ENCODE measurements at regions not wholly inside any gene's neighbourhood (a gene's known extent, or its start where the extent isn't known, plus 50 kb on each side); places are given as distances from the start of the nearest gene placed in this dataset.

DNA sequence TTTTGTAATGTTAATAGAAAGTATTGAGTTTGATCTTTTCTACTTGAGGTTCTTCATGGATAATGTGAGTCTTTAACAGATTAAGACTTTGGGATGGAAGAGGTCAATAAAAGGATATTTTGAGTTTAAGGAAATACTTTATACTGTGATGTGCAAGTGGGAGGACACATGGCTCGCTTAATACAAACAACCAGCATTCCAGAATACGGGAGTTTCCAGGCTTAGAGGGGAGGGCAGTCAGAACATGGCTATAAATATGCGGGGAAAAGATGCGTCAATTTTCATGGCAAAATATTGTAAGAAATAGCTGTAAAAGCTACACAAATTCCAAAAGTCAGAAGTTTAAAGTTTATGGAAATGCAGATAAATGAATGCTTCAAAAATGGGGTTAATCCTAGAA, 192.3 kb downstream of the AASDH start:
- Histone ChIP-seq H3K9me2 (replicated peaks; ENCODE audit: insufficient read depth, low read length) (no peaks in the 10 kb centered on the region), H3K27ac (ENCODE audit: low read length) (no peak overlapping the region), H3K9ac (ENCODE audit: low read length) (no peak overlapping the region), H4K20me1 (ENCODE audit: insufficient read depth, low read depth, low read length) (no peaks in the 10 kb centered on the region), H3K27me3 (ENCODE audit: low read length) (no peaks in the 10 kb centered on the region), H2AFZ (ENCODE audit: low read length) (no peak overlapping the region), H3K4me3 (ENCODE audit: low read length) (no peak overlapping the region), H3K36me3 (ENCODE audit: insufficient read depth, low read length) (no peaks in the 10 kb centered on the region), H3K9me3 (ENCODE audit: low read length) (no peaks in the 10 kb centered on the region), H3K79me2 (ENCODE audit: low read length) (no peaks in the 10 kb centered on the region), H3K4me1 (ENCODE audit: low read length) (no peaks in the 10 kb centered on the region), H3K4me2 (ENCODE audit: low read depth, low read length, poor library complexity, severe bottlenecking) (no peak overlapping the region)
- DNase-seq: no peak

DNA sequence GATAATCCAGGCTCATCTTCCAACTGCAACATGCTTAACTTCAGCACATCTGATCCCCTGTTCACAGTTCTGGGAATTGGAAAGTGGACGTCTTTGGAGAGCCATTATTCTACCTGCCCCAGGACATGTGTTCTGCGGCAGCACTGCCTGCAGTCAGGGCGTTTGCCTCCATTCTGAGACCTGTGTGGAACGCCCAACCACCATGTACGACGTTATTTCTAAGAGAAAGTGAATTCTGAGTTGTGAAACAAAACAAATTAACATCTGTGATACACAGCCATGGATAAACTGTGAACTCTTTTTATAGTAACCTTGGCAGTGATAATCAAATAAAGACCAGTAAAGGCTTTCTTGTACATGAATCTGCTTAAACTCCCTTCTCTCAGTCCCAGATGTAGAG, 195.8 kb downstream of the AASDH start:
- H3K9me2 ChIP-seq (replicated peaks; ENCODE audit: insufficient read depth, low read length): no peaks in the 10 kb centered on the region
- no peak overlapping the region for H3K4me2 ChIP-seq (ENCODE audit: low read depth, low read length, poor library complexity, severe bottlenecking)
- H3K4me3 ChIP-seq (ENCODE audit: low read length): no peak overlapping the region
- H4K20me1 ChIP-seq (ENCODE audit: insufficient read depth, low read depth, low read length): no peaks in the 10 kb centered on the region
- H3K9me3 ChIP-seq (ENCODE audit: low read length): no peaks in the 10 kb centered on the region
- no peak overlapping the region for H3K9ac ChIP-seq (ENCODE audit: low read length)
- no peak overlapping the region for H3K27ac ChIP-seq (ENCODE audit: low read length)
- H3K4me1 ChIP-seq (ENCODE audit: low read length): no peaks in the 10 kb centered on the region
- no peak overlapping the region for H2AFZ ChIP-seq (ENCODE audit: low read length)
- H3K27me3 ChIP-seq (ENCODE audit: low read length): no peaks in the 10 kb centered on the region
- DNase-seq: no peak
- no peaks in the 10 kb centered on the region for H3K36me3 ChIP-seq (ENCODE audit: insufficient read depth, low read length)
- no peaks in the 10 kb centered on the region for H3K79me2 ChIP-seq (ENCODE audit: low read length)

DNA sequence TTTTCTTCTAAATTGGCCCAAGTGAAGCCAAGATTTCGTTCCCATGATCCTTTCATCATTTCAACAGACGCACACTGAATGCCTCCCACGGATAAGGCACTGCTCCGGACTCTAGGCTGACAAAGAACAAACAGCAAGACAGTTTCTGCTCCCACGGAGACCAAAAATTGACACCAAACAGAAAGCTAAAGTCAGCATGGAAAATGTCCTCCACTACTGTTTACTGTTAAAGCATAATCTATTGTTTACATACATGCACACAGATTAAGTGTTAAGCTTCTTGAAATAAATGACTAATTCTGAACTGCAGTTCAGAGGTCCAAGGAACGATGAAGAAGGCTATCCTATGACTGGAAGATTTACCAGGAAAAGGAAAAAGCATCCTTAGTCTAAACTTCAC, 199.6 kb downstream of the AASDH start:
- Histone ChIP-seq H3K4me2 (ENCODE audit: low read depth, low read length, poor library complexity, severe bottlenecking) (no peak overlapping the region), H3K9me3 (ENCODE audit: low read length) (no peaks in the 10 kb centered on the region), H4K20me1 (ENCODE audit: insufficient read depth, low read depth, low read length) (no peaks in the 10 kb centered on the region), H3K36me3 (ENCODE audit: insufficient read depth, low read length) (no peaks in the 10 kb centered on the region), H3K9ac (ENCODE audit: low read length) (no peak overlapping the region), H3K9me2 (replicated peaks; ENCODE audit: insufficient read depth, low read length) (no peaks in the 10 kb centered on the region), H3K79me2 (ENCODE audit: low read length) (no peaks in the 10 kb centered on the region), H3K27ac (ENCODE audit: low read length) (no peak overlapping the region), H3K27me3 (ENCODE audit: low read length) (no peaks in the 10 kb centered on the region), H3K4me3 (ENCODE audit: low read length) (no peak overlapping the region), H2AFZ (ENCODE audit: low read length) (no peak overlapping the region), H3K4me1 (ENCODE audit: low read length) (peaks cover 6% of the 10 kb centered on the region)
- DNase-seq: no peak

DNA sequence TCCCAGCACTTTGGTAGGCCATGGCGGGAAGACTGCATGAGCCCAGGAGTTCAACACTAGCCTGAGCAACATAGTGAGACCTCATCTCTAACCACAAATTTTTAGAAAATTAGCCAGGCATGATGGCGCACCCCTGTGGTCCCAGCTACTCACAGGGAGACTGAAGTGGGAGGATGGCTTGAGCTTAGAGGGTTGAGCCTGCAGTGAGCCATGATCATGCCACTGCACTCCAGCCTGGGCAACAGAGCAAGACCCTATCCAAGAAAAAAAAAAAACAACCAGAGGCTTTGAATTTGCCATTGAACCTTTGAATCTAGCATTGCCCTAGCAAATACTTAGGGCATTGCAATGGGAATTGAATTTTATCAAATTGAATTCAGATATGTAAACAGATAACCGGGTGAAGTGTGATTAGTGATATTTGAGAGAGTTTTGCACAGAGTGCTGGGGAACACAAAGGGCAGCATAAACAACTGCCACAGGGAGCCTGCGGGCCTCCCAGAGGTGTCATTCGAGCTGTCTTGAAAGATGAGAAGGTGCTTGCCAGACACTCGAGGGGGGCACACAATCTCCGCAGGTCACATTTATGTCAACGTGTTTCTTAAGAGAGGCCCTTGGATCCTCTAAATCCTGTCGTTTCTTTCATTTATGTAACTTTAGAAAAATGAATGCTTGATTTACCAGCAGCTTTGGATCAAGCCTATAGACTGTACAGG, 200.3 kb downstream of the AASDH start:
- no peak overlapping the region for H3K4me2 ChIP-seq (ENCODE audit: low read depth, low read length, poor library complexity, severe bottlenecking)
- no peaks in the 10 kb centered on the region for H4K20me1 ChIP-seq (ENCODE audit: insufficient read depth, low read depth, low read length)
- no peak overlapping the region for H2AFZ ChIP-seq (ENCODE audit: low read length)
- no peaks in the 10 kb centered on the region for H3K79me2 ChIP-seq (ENCODE audit: low read length)
- H3K4me1 ChIP-seq (ENCODE audit: low read length): peaks cover 6% of the 10 kb centered on the region
- H3K27me3 ChIP-seq (ENCODE audit: low read length): no peaks in the 10 kb centered on the region
- no peaks in the 10 kb centered on the region for H3K36me3 ChIP-seq (ENCODE audit: insufficient read depth, low read length)
- no peak overlapping the region for H3K9ac ChIP-seq (ENCODE audit: low read length)
- no peak overlapping the region for H3K27ac ChIP-seq (ENCODE audit: low read length)
- DNase-seq: no peak
- H3K9me2 ChIP-seq (replicated peaks; ENCODE audit: insufficient read depth, low read length): no peaks in the 10 kb centered on the region
- no peaks in the 10 kb centered on the region for H3K9me3 ChIP-seq (ENCODE audit: low read length)
- H3K4me3 ChIP-seq (ENCODE audit: low read length): no peak overlapping the region

GRCh38 chr4:56185901-56186300, 201.4 kb downstream of the AASDH start:
- Histone ChIP-seq H4K20me1 (ENCODE audit: insufficient read depth, low read depth, low read length) (no peaks in the 10 kb centered on the region), H3K9me2 (replicated peaks; ENCODE audit: insufficient read depth, low read length) (no peaks in the 10 kb centered on the region), H3K27ac (ENCODE audit: low read length) (no peak overlapping the region), H3K36me3 (ENCODE audit: insufficient read depth, low read length) (no peaks in the 10 kb centered on the region), H3K79me2 (ENCODE audit: low read length) (no peaks in the 10 kb centered on the region), H3K4me1 (ENCODE audit: low read length) (peaks cover 6% of the 10 kb centered on the region), H3K4me2 (ENCODE audit: low read depth, low read length, poor library complexity, severe bottlenecking) (no peak overlapping the region), H3K9ac (ENCODE audit: low read length) (no peak overlapping the region), H2AFZ (ENCODE audit: low read length) (no peak overlapping the region), H3K4me3 (ENCODE audit: low read length) (no peak overlapping the region), H3K9me3 (ENCODE audit: low read length) (no peaks in the 10 kb centered on the region), H3K27me3 (ENCODE audit: low read length) (no peaks in the 10 kb centered on the region)
- DNase-seq: no peak

DNA sequence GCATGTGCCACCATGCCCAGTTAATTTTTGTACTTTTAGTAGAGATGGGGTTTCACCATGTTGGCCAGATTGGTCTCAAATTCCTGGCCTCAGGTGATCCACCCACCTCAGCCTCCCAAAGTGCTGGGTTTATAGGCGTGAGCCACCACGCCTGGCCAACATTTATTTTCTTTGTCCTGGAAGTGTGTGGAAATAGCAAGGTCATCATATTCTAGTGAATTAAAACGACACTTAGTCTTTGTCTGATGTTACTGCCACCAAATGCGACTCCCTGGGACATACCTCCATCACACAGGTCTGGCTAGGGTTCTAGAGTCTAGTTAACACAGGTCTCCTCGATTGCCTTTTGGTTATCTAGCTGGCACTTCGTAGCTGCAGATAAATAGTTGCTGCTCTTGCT, 203.1 kb downstream of the AASDH start:
- Histone ChIP-seq H3K27me3 (ENCODE audit: low read length) (no peaks in the 10 kb centered on the region), H2AFZ (ENCODE audit: low read length) (no peak overlapping the region), H3K27ac (ENCODE audit: low read length) (no peak overlapping the region), H3K4me1 (ENCODE audit: low read length) (peaks cover 6% of the 10 kb centered on the region), H3K36me3 (ENCODE audit: insufficient read depth, low read length) (no peaks in the 10 kb centered on the region), H4K20me1 (ENCODE audit: insufficient read depth, low read depth, low read length) (no peaks in the 10 kb centered on the region), H3K4me2 (ENCODE audit: low read depth, low read length, poor library complexity, severe bottlenecking) (no peak overlapping the region), H3K9ac (ENCODE audit: low read length) (no peak overlapping the region), H3K9me2 (replicated peaks; ENCODE audit: insufficient read depth, low read length) (no peaks in the 10 kb centered on the region), H3K4me3 (ENCODE audit: low read length) (no peak overlapping the region), H3K79me2 (ENCODE audit: low read length) (no peaks in the 10 kb centered on the region), H3K9me3 (ENCODE audit: low read length) (no peaks in the 10 kb centered on the region)
- no peak for DNase-seq

DNA sequence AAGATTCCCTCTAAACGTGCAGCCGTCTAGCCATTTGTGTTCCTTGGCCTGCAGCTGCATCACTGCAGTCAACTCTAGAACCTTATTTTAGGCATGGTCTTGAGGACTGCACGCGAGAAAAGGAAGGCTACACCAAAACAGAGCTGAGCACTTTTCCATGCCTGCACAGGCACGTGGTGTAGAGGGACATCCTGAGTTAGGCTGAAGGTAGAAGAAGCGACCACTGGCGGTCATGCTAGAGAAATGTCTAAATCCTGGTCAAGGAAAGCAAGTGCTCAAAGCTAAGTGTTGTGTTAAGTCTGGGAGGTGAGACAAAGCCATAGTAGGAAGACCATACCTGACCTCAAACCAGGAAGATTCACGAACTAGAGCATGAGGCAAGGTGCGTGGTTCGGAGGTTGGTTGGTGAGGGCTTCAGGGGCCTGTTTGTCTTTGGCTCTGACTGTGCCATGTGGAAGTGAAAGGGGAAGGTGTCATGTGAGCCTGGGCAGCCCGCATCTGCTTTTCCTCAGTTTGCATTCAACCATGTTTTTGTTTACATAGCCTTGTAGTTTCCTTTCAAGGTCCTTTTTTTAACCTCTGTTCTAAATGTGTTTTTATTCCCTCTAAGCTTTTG, 203.8 kb downstream of the AASDH start:
- Histone ChIP-seq H3K9ac (ENCODE audit: low read length) (no peak overlapping the region), H4K20me1 (ENCODE audit: insufficient read depth, low read depth, low read length) (no peaks in the 10 kb centered on the region), H3K36me3 (ENCODE audit: insufficient read depth, low read length) (no peaks in the 10 kb centered on the region), H3K4me2 (ENCODE audit: low read depth, low read length, poor library complexity, severe bottlenecking) (peak overlapping the region; percentile 9), H3K4me3 (ENCODE audit: low read length) (no peak overlapping the region), H3K4me1 (ENCODE audit: low read length) (peaks cover 6% of the 10 kb centered on the region), H3K27ac (ENCODE audit: low read length) (no peak overlapping the region), H2AFZ (ENCODE audit: low read length) (no peak overlapping the region; the same call in 1 of the 2 replicates), H3K9me3 (ENCODE audit: low read length) (no peaks in the 10 kb centered on the region), H3K79me2 (ENCODE audit: low read length) (no peaks in the 10 kb centered on the region), H3K27me3 (ENCODE audit: low read length) (no peaks in the 10 kb centered on the region), H3K9me2 (replicated peaks; ENCODE audit: insufficient read depth, low read length) (no peaks in the 10 kb centered on the region)
- peak; percentile 59 for DNase-seq

- DNase-seq: no peak
- Histone ChIP-seq H3K9me2 (replicated peaks; ENCODE audit: insufficient read depth, low read length) (no peaks in the 10 kb centered on the region), H3K4me2 (ENCODE audit: low read depth, low read length, poor library complexity, severe bottlenecking) (no peak overlapping the region), H3K27ac (ENCODE audit: low read length) (no peak overlapping the region), H4K20me1 (ENCODE audit: insufficient read depth, low read depth, low read length) (no peaks in the 10 kb centered on the region), H3K9me3 (ENCODE audit: low read length) (no peaks in the 10 kb centered on the region), H3K27me3 (ENCODE audit: low read length) (no peaks in the 10 kb centered on the region), H3K4me1 (ENCODE audit: low read length) (peaks cover 6% of the 10 kb centered on the region), H3K79me2 (ENCODE audit: low read length) (no peaks in the 10 kb centered on the region), H2AFZ (ENCODE audit: low read length) (no peak overlapping the region), H3K9ac (ENCODE audit: low read length) (no peak overlapping the region), H3K4me3 (ENCODE audit: low read length) (no peak overlapping the region), H3K36me3 (ENCODE audit: insufficient read depth, low read length) (no peaks in the 10 kb centered on the region)
These were observed 204.9 kb downstream of the AASDH start for GRCh38 chr4:56182356-56182755.
